ENCODE measurements at regions not wholly inside any gene's neighbourhood (a gene's known extent, or its start where the extent isn't known, plus 50 kb on each side); places are given as distances from the start of the nearest gene placed in this dataset.

GRCh38 chr9:109561137-109561536, 63.0 kb upstream of the PTPN3 start:
- H3K36me3 ChIP-seq (ENCODE audit: control insufficient read depth, insufficient read depth, low read length), result no peaks in the 10 kb centered on the region
- H3K9me3 ChIP-seq (ENCODE audit: control insufficient read depth, insufficient read depth, low read length), result no peaks in the 10 kb centered on the region
- no peaks in the 10 kb centered on the region for H3K9me1 ChIP-seq (ENCODE audit: insufficient read depth, low read length)
- CTCF ChIA-PET, result no interaction called here
- no peak overlapping the region for H2AK5ac ChIP-seq (ENCODE audit: low read depth, low read length)
- no peak overlapping the region for H3K4me2 ChIP-seq (ENCODE audit: low read depth, low read length)
- ATAC-seq (ENCODE audit: low read depth) (no peak), DNase-seq (no peak)
- in situ Hi-C loops (cut with MboI; ENCODE audit: low sequenced_read_pairs), result no loop called here
- H2BK15ac ChIP-seq (ENCODE audit: low read depth, low read length), result no peak overlapping the region
- no peak overlapping the region for H3K4ac ChIP-seq (ENCODE audit: low read depth, low read length)
- H3K4me1 ChIP-seq (ENCODE audit: control insufficient read depth, insufficient read depth, low read length), result no peaks in the 10 kb centered on the region
- no peak overlapping the region for H3K23ac ChIP-seq (ENCODE audit: low read depth, low read length)
- H2AFZ ChIP-seq (replicated peaks; ENCODE audit: low read length, poor library complexity), result no peak overlapping the region
- no TSS peak for BruUV-seq (replicated peaks)
- no peak overlapping the region for H4K5ac ChIP-seq (ENCODE audit: low read depth, low read length)
- H3K4me3 ChIP-seq (ENCODE audit: insufficient read depth, low read depth, low read length), result no peak overlapping the region
- no peak overlapping the region for H3K9ac ChIP-seq (ENCODE audit: low read depth, low read length)
- WGBS, 2 experiments (ENCODE audit: extremely low coverage in 2 of 2, insufficient read length in 1 of 2), result no CpG with 5 or more reads among the region's 4 CpGs
- POLR2A ChIA-PET (ENCODE audit: unreplicated experiment), result no interaction called here
- H3K56ac ChIP-seq (ENCODE audit: extremely low read depth, insufficient read depth, low read length), result no peak overlapping the region
- peaks cover 42% of the 10 kb centered on the region for H3K27me3 ChIP-seq (ENCODE audit: control insufficient read depth, insufficient read depth, low read length)
- intact Hi-C loops (cut with micrococcal nuclease), result no loop called here
- H2AK9ac ChIP-seq (replicated peaks; ENCODE audit: low read depth, low read length, poor library complexity), result no peak overlapping the region
- no peak overlapping the region for H2BK5ac ChIP-seq (ENCODE audit: low read depth, low read length, poor library complexity, severe bottlenecking)
- no peaks in the 10 kb centered on the region for H3K79me1 ChIP-seq (ENCODE audit: low read depth in 1 of 2, low read length in 2 of 2)
- H3K14ac ChIP-seq (replicated peaks; ENCODE audit: low read depth, low read length), result no peak overlapping the region
- H3K27ac ChIP-seq (ENCODE audit: insufficient read depth, low read length), result no peak overlapping the region
- no peak overlapping the region for H4K8ac ChIP-seq (ENCODE audit: low read depth in 2 of 2, low read length in 2 of 2)
- no peak overlapping the region for H3K18ac ChIP-seq (ENCODE audit: low read depth, low read length)
- no peaks in the 10 kb centered on the region for H4K20me1 ChIP-seq (ENCODE audit: insufficient read depth, low read length)
- no peak overlapping the region for H2BK20ac ChIP-seq (ENCODE audit: low read depth, low read length)
- no peak overlapping the region for H2BK120ac ChIP-seq (ENCODE audit: low read depth, low read length)
- dilution Hi-C loops (cut with HindIII; ENCODE audit: low sequenced_read_pairs, unreplicated experiment), result no loop called here
- no peak for TF ChIP-seq USF2 (IDR thresholded peaks at IDR 0.05; ENCODE audit: low read depth, low read length)
- no peak for TF ChIP-seq ELK1 (IDR thresholded peaks at IDR 0.05; ENCODE audit: borderline replicate concordance, low read depth, low read length)
- TF ChIP-seq SMC3 (IDR thresholded peaks at IDR 0.05; ENCODE audit: low read depth, low read length), result no peak
- no peak for TF ChIP-seq BHLHE40 (IDR thresholded peaks at IDR 0.05; ENCODE audit: low read depth, low read length)
- no peak for TF ChIP-seq RAD21 (IDR thresholded peaks at IDR 0.05; ENCODE audit: low read length)
- no peak for TF ChIP-seq CTCF (conservative IDR thresholded peaks at IDR 0.05; ENCODE audit: low read depth, low read length)
- no peak for TF ChIP-seq RCOR1 (IDR thresholded peaks at IDR 0.05; ENCODE audit: insufficient replicate concordance, low read length)
- TF ChIP-seq FOS (IDR thresholded peaks at IDR 0.05; ENCODE audit: low read depth, low read length), result no peak
- H4K91ac ChIP-seq (ENCODE audit: insufficient read depth, low read depth, low read length), result no peak overlapping the region

All from IMR-90 (cell line).